ENCODE measurements at regions not wholly inside any gene's neighbourhood (a gene's known extent, or its start where the extent isn't known, plus 50 kb on each side); places are given as distances from the start of the nearest gene placed in this dataset.

- H3K9ac ChIP-seq (ENCODE audit: low read length): no peak overlapping the region
- no peaks in the 10 kb centered on the region for H3K9me2 ChIP-seq (ENCODE audit: insufficient read depth, low read length)
- H2AFZ ChIP-seq (ENCODE audit: low read depth, low read length): no peak overlapping the region
- H3K4me2 ChIP-seq (ENCODE audit: low read length): no peak overlapping the region
- H3K27me3 ChIP-seq (ENCODE audit: insufficient read depth, low read depth, low read length): no peaks in the 10 kb centered on the region
- H3K79me2 ChIP-seq (replicated peaks; ENCODE audit: insufficient read depth, low read length): no peaks in the 10 kb centered on the region
- H3K27ac ChIP-seq (ENCODE audit: low read length): no peak overlapping the region
- no peaks in the 10 kb centered on the region for H3K36me3 ChIP-seq (ENCODE audit: insufficient read depth, low read length)
- no peaks in the 10 kb centered on the region for H4K20me1 ChIP-seq (ENCODE audit: insufficient read depth)
- H3K9me3 ChIP-seq (ENCODE audit: low read length): no peaks in the 10 kb centered on the region
- H3F3A ChIP-seq (ENCODE audit: insufficient read depth, low read length, poor library complexity, severe bottlenecking): no peaks in the 10 kb centered on the region
- H3K4me3 ChIP-seq (ENCODE audit: low read length): no peak overlapping the region
- TF ChIP-seq POLR2AphosphoS5 (IDR thresholded peaks at IDR 0.05): no peak
- no peak for TF ChIP-seq MXI1 (conservative IDR thresholded peaks at IDR 0.05; ENCODE audit: poor library complexity, severe bottlenecking)
- no peak for TF ChIP-seq CTCF (IDR thresholded peaks at IDR 0.05; ENCODE audit: poor library complexity, severe bottlenecking)
- no peak for TF ChIP-seq EP300 (conservative IDR thresholded peaks at IDR 0.05; ENCODE audit: poor library complexity, severe bottlenecking)
- no peak for TF ChIP-seq SMC3 (conservative IDR thresholded peaks at IDR 0.05; ENCODE audit: poor library complexity)
- no peak for TF ChIP-seq TAF1 (IDR thresholded peaks at IDR 0.05; ENCODE audit: low read depth)
- TF ChIP-seq EZH2 (IDR thresholded peaks at IDR 0.05; ENCODE audit: borderline replicate concordance, insufficient read depth, low read length, poor library complexity, severe bottlenecking): no peak
- TF ChIP-seq REST (IDR thresholded peaks at IDR 0.05; ENCODE audit: borderline replicate concordance): no peak
- no peak for TF ChIP-seq RAD21 (conservative IDR thresholded peaks at IDR 0.05)
These were observed 250.5 kb upstream of the RORA start for GRCh38 chr15:61479613-61480012.

- Histone ChIP-seq H3K9me3 (ENCODE audit: low read length) (no peaks in the 10 kb centered on the region), H3K9me2 (ENCODE audit: insufficient read depth, low read length) (no peaks in the 10 kb centered on the region), H3K27me3 (ENCODE audit: insufficient read depth, low read depth, low read length) (no peaks in the 10 kb centered on the region), H3K9ac (ENCODE audit: low read length) (no peak overlapping the region), H3K4me2 (ENCODE audit: low read length) (no peak overlapping the region), H3K36me3 (ENCODE audit: insufficient read depth, low read length) (no peaks in the 10 kb centered on the region), H2AFZ (ENCODE audit: low read depth, low read length) (no peak overlapping the region), H3F3A (ENCODE audit: insufficient read depth, low read length, poor library complexity, severe bottlenecking) (no peaks in the 10 kb centered on the region), H3K4me3 (ENCODE audit: low read length) (no peak overlapping the region), H3K27ac (ENCODE audit: low read length) (no peak overlapping the region), H3K79me2 (replicated peaks; ENCODE audit: insufficient read depth, low read length) (no peaks in the 10 kb centered on the region), H4K20me1 (ENCODE audit: insufficient read depth) (no peaks in the 10 kb centered on the region)
- TF ChIP-seq CTCF (IDR thresholded peaks at IDR 0.05; ENCODE audit: poor library complexity, severe bottlenecking): no peak
- TF ChIP-seq EP300 (conservative IDR thresholded peaks at IDR 0.05; ENCODE audit: poor library complexity, severe bottlenecking): no peak
- no peak for TF ChIP-seq TAF1 (IDR thresholded peaks at IDR 0.05; ENCODE audit: low read depth)
- TF ChIP-seq SMC3 (conservative IDR thresholded peaks at IDR 0.05; ENCODE audit: poor library complexity): no peak
- no peak for TF ChIP-seq EZH2 (IDR thresholded peaks at IDR 0.05; ENCODE audit: borderline replicate concordance, insufficient read depth, low read length, poor library complexity, severe bottlenecking)
- no peak for TF ChIP-seq MXI1 (conservative IDR thresholded peaks at IDR 0.05; ENCODE audit: poor library complexity, severe bottlenecking)
- TF ChIP-seq REST (IDR thresholded peaks at IDR 0.05; ENCODE audit: borderline replicate concordance): no peak
- TF ChIP-seq RAD21 (conservative IDR thresholded peaks at IDR 0.05): no peak
- no peak for TF ChIP-seq POLR2AphosphoS5 (IDR thresholded peaks at IDR 0.05)
These were observed 247.6 kb upstream of the RORA start for GRCh38 chr15:61476741-61477140.

Measured in neural cell (in vitro differentiated cells).